HG03469 (cell line): ENCODE measurements at regions not wholly inside any gene's neighbourhood (a gene's known extent, or its start where the extent isn't known, plus 50 kb on each side); places are given as distances from the start of the nearest gene placed in this dataset.
A peak's percentile ranks its signal among the peaks of the same experiment; 100 is the strongest.
"Not testable (repeated sequence)": the region's sequence is repeated elsewhere in the genome, so short reads cannot be mapped to it uniquely, and the experiment has no call there.

Experiments
- ATAC-seq: cut with Tn5 transposase; IDR thresholded peaks from one replicate; pipeline ENCODE4 v1.9.1; 2021; ENCODE audit warnings: mild to moderate bottlenecking, moderate library complexity, moderate number of reproducible peaks; ENCODE audit not compliant: unreplicated experiment

- no peak for ATAC-seq
Observed at GRCh38 chr5:89199306-89199705, 316.3 kb upstream of the MEF2C start.

DNA sequence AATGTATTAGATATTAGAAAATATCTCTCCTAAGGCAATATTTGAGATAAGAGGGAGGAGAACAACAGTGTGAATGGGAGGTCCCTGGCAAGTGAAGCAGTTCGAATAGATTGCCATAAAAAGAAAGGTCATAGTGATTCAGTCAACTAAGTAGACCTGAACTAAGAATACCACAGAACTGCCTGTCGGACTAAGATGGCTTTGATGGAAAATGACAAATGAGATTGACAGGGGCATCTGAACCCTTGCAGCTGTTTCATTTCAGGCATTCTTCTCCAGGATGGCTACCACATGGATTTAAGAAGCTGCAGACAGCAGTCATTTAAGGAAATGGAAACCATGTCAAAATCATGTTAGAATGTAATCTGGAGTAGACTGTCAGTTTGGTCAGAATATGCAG lies 308.4 kb upstream of the MEF2C start:
- ATAC-seq: no peak

- no peak for ATAC-seq
Observed at GRCh38 chr5:89190515-89191265, 307.7 kb upstream of the MEF2C start.

GRCh38 chr5:89187883-89188465 lies 305.0 kb upstream of the MEF2C start:
- no peak for ATAC-seq

DNA sequence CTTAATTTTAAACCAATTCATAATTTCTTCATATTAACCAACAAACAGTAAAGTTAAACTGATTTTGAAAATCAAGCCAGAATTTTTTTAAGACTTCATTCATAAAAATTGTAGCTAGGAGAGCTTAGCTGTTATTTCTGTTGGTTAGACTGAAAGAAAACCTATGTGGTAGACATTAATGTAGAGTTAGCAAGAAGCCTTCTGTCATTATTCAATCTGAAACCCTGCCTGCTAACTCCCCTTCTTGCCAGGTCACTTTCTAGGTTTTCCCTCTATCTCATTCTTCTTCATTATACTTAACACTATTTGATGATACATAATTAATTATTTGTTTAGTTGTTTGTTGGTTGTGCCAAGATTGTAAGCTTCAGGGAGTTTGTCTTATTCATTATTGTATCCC lies 304.3 kb upstream of the MEF2C start:
- no peak for ATAC-seq

DNA sequence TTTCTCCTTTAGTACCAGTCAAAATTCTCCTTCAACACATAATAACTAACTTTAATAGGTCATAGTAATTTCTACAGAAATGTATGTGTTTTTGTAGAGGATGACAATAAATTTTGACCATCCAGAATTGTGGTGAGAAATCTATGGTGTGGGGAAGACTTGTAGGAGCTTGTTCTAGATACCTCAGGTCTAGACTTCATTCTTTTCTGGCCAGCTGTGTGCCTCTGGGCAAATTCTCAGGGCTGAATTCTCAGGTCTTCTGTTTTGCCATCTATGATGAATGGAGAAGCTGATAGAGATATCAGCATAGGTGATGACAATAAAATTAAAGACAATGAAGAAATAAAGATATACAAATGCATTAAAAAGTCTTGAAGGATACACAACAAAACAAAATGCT lies 298.6 kb upstream of the MEF2C start:
- no peak for ATAC-seq

GRCh38 chr5:89179731-89180130 lies 296.7 kb upstream of the MEF2C start:
- ATAC-seq: no peak

GRCh38 chr5:89178541-89178940 lies 295.6 kb upstream of the MEF2C start:
- no peak for ATAC-seq

GRCh38 chr5:89173528-89173927 lies 290.5 kb upstream of the MEF2C start:
- ATAC-seq: no peak

DNA sequence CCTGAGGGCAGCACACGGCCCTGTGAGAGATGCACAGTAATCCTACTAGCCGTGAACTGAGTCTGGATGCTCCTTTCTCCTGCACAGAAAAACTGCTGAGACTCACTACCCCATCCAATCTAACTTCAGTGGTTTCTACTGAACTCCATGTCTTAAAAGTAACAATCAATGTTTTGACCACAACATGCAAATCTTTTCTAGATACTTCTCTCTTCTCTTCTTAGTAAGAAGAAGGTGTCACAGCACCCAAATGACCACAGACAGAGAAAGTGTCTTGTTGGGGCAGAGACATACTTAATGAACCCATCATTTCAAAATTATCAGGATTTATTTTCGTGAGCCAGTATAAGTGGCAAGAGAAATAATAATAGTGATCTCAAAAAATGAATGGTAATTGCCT lies 285.8 kb upstream of the MEF2C start:
- peak; percentile 92 for ATAC-seq

- ATAC-seq: not testable (repeated sequence)
Observed at GRCh38 chr5:89164703-89165102, 281.7 kb upstream of the MEF2C start.

- ATAC-seq: no peak
Observed at GRCh38 chr5:89156226-89156625, 273.2 kb upstream of the MEF2C start.

DNA sequence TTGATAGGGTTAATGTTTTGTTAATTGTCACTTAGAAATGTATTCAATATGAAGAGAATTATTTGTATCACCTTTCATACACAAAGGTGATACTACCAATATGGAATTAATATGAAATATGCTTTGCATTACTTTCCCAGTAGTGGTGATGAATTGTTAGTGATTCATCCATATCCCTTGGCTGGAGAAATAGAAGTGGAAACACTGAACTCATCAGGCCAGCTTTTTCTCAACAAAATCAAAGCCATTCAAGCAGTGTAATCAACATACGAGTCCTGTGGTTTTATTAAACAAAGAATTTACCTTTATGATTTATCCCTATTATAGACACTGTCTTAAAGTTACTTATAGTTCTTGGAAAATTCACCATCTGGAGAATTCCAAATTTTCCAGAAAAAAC lies 264.0 kb upstream of the MEF2C start:
- ATAC-seq: no peak

DNA sequence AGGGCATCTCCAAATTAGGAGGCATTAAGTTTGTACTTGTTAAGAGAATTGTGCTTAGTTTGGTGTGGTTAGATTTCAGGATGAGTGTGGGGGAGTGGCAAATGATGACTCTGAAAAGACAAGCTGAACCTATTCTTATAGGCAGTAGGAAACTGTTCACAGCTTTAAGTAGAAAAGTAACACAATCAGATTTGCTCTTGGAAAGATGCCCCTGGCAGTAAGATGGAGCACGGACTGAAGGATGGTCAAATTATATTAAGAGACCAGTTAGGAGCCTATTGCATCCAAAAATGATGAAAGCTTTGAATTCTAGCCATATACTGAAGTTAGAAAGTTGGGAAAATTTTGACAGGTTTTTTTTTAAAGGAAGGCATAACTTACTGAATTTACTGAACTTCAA lies 254.2 kb upstream of the MEF2C start:
- ATAC-seq: no peak

- no peak for ATAC-seq
Observed at GRCh38 chr5:89133975-89134374, 251.0 kb upstream of the MEF2C start.

DNA sequence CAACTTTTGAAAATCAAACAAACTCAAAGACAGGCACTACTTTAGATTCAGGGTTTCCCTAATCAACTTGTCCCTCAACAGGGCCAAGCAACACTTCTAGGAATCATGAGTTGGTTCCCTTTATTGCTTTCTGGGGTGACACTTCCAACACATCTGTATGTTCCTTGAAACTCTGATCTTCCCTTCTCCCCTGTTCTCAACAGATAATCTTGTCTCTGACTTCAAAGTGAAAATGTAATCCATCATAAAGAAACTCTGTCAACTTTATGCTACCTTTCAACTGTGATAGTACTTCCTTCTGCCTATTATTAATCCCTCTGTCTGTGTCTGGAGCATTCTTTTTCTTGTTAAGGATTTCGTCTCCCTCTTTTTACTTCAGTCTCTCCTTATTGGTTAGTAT lies 250.1 kb upstream of the MEF2C start:
- no peak for ATAC-seq

DNA sequence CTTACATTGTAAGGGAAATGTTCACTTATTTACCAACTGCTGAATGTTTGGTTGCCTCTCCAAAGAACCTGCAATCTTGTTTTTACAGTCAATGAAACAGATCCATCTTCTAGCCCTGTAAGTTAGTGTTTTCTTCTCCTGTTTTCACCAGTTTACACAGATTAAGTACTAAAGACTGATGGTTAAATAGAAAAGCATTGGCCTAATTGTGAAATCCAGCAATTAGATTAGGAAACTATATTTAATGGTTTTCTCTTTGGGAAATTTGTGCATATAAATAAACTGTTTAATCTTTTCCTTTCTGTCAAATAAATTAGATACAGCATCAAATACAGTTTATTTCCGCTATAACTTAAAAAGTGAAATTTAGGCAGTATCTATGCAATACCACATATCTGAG lies 247.9 kb upstream of the MEF2C start:
- no peak for ATAC-seq

GRCh38 chr5:89129941-89130340 lies 247.0 kb upstream of the MEF2C start:
- no peak for ATAC-seq

DNA sequence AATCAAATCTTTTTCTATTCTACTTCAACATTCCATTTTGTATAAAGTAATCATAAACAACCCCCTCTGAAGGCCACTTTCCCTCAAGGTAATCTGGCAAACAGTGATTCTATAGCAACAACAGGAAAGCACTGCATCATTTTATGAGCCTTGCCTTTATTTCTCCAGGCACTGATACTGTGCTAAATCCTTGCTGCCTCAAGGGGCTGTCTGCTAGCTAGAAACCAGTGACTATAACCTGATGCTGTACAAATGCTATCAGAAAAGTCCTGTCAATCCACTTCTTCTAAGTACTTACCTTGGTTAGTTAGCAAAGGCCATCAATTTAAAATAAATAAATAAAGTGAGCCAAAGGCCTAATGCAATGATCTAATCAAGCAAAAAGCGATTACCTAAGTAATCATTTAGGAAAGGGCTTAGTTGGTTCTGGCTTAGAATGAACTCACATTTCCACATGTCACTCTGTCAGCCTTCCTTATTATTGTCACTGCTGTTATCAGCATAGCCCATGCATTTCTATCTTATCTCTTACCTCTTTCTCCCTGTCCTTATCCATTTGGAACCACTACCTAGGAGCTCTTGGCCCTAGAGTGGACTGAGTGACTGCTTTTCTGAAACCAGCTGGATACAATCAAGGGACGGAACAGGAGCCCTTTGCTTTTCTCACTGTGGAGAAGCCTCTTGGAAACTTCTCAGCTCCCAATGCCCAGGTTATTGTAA lies 246.1 kb upstream of the MEF2C start:
- no peak for ATAC-seq

- ATAC-seq: no peak
Observed at GRCh38 chr5:89128092-89128491, 245.1 kb upstream of the MEF2C start.

DNA sequence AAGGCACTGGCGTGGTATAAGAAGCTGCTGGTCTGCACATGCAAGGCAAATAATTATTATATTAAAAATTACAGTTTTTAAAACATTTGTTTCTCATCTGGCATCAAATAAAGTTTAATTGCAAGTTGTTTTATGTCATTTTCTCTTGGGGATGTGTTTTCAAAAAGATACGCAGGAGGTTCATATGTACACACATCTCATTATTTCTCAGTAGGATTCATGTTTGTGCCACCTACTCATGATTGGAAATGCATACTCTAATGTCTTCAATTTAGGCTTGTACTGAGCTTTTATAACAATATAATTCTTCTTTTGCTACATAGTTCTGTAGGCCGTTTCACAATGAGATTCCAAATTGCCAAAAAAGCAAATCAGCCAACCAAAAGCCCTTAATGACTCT lies 244.2 kb upstream of the MEF2C start:
- no peak for ATAC-seq

DNA sequence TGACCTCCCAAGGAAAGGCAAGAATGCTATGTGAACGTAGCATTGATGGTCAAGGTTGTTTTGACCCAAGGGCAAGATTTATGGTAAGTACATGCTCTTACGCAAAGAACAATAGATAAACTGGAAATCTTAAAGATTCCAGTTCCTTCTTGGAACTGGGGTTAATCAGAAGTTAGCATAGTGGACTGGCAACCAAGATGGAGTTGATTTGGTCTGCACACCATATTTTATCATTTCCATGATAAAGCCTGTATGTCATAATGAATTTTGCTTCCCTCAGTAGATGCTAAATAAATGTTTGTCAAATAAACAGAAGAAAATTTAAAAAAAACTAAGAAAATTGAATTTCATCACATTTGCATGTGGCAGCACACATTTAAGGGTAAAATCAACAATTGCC lies 242.4 kb upstream of the MEF2C start:
- ATAC-seq: no peak
